Gastrocnemius medialis (tissue), 4 donors: ENCODE measurements at regions not wholly inside any gene's neighbourhood (a gene's known extent, or its start where the extent isn't known, plus 50 kb on each side); places are given as distances from the start of the nearest gene placed in this dataset.
"Not testable (repeated sequence)": the region's sequence is repeated elsewhere in the genome, so short reads cannot be mapped to it uniquely, and the experiment has no call there.

Experiments
- ATAC-seq, 2 donors: fragments of 150-250 bp; one replicate each; pipeline ENCODE4 v1.9.1; 2016
- DNase-seq, 2 donors: peaks; one replicate each; pipeline ENCODE4 v3.0.0-alpha.2; 2019
- H3K27ac ChIP-seq, 4 donors: fragments of 200-600 bp; sonication (generic); 1 replicate in 1 of 4; 2 replicates in 3 of 4; pipeline ENCODE4 v1.5.1; 2016 to 2018; ENCODE audit warnings: mild to moderate bottlenecking in 2 of 4, moderate library complexity in 1 of 4
- H3K27me3 ChIP-seq, 3 donors: fragments of 200-600 bp; sonication (generic) in 2 of 3; 1 replicate in 1 of 3; 2 replicates in 2 of 3; pipeline versions ENCODE4 v1.5.1 to v1.6.0; 2016 to 2019; ENCODE audit warnings: mild to moderate bottlenecking in 1 of 3, moderate library complexity in 1 of 3
- H3K36me3 ChIP-seq, 2 donors: fragments of 200-600 bp; sonication (generic) in 1 of 2; one replicate each; pipeline ENCODE4 v1.5.1; 2017 to 2018
- H3K4me1 ChIP-seq, 2 donors: fragments of 200-600 bp; sonication (generic) in 1 of 2; one replicate each; pipeline ENCODE4 v1.5.1; 2016 to 2017; ENCODE audit warnings: mild to moderate bottlenecking in 2 of 2
- H3K4me3 ChIP-seq, 4 donors: fragments of 200-600 bp; sonication (generic) in 3 of 4; 1 replicate in 1 of 4; 2 replicates in 3 of 4; pipeline ENCODE4 v1.5.1; 2016 to 2019; ENCODE audit warnings: mild to moderate bottlenecking in 2 of 4
- H3K9me3 ChIP-seq, 3 donors: fragments of 200-600 bp; sonication (generic) in 2 of 3; 1 replicate in 1 of 3; 2 replicates in 2 of 3; pipeline ENCODE4 v1.5.1; 2016 to 2019
- POLR2A ChIP-seq, 2 donors: fragments of 450-650 bp; IDR thresholded peaks; one replicate each; pipeline ENCODE4 v1.6.1; 2017; ENCODE audit warnings: antibody characterized with exemption in 2 of 2, mild to moderate bottlenecking in 2 of 2, moderate library complexity in 2 of 2
- in situ Hi-C, 4 donors: fragments of 200-750 bp; cut with MboI; loops; one replicate each; pipeline versions ENCODE4 v1.15.0 to v1.8.0; 2017; ENCODE audit warnings: low sequenced_read_pairs in 4 of 4
- intact Hi-C: fragments of 100-400 bp; cut with DNase I; formaldehyde crosslinking; loops from one replicate; pipeline ENCODE4 v1.15.1; 2023; ENCODE audit warnings: low total_unique reads
- TF ChIP-seq, protein P1 (sequence below), 5 experiments: fragments of 450-650 bp in 3 of 5; fragments of 200-600 bp in 2 of 5; sonication (generic) in 2 of 5; IDR thresholded peaks in 4 of 5; conservative IDR thresholded peaks in 1 of 5; 1 replicate in 4 of 5; 2 replicates in 1 of 5; pipeline ENCODE4 v1.5.1; 2016 to 2019; ENCODE audit warnings: antibody characterized with exemption in 5 of 5, mild to moderate bottlenecking in 3 of 5, moderate library complexity in 3 of 5

DNA sequence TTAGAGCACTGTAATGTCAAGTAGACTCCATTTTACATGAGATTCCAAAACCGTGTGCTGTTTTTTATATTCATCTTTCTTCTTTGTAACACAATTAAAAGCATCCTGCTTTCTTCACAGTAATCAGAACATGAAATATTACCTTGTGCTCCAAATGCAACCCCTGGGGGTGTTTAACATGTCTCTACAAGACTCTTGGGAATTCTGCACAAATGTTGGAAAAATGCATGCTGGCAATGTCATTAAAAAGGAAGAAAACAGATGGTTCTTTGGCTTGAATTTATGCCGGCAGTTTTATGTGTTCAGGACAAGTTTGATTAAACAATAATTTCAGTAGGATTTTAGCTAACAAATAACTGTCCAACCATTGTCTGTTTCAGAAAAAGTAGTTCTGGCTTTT is 159.1 kb downstream of the LIG4 start:
- Histone ChIP-seq H3K4me1 (no peaks in the 10 kb centered on the region), H3K36me3 (no peaks in the 10 kb centered on the region), H3K4me3 (no peak overlapping the region), H3K9me3 (no peaks in the 10 kb centered on the region), H3K27me3 (no peaks in the 10 kb centered on the region), H3K27ac (no peak overlapping the region)
- in situ Hi-C loops (no loop called here), intact Hi-C loops (no loop called here)
- ATAC-seq (no peak), DNase-seq (no peak)
- no peak for TF ChIP-seq POLR2A (IDR thresholded peaks at IDR 0.05)
- TF ChIP-seq, protein P1, sequence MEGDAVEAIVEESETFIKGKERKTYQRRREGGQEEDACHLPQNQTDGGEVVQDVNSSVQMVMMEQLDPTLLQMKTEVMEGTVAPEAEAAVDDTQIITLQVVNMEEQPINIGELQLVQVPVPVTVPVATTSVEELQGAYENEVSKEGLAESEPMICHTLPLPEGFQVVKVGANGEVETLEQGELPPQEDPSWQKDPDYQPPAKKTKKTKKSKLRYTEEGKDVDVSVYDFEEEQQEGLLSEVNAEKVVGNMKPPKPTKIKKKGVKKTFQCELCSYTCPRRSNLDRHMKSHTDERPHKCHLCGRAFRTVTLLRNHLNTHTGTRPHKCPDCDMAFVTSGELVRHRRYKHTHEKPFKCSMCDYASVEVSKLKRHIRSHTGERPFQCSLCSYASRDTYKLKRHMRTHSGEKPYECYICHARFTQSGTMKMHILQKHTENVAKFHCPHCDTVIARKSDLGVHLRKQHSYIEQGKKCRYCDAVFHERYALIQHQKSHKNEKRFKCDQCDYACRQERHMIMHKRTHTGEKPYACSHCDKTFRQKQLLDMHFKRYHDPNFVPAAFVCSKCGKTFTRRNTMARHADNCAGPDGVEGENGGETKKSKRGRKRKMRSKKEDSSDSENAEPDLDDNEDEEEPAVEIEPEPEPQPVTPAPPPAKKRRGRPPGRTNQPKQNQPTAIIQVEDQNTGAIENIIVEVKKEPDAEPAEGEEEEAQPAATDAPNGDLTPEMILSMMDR (IDR thresholded peaks at IDR 0.05 in 4 of 5, conservative IDR thresholded peaks at IDR 0.05 in 1 of 5) = no peak

DNA sequence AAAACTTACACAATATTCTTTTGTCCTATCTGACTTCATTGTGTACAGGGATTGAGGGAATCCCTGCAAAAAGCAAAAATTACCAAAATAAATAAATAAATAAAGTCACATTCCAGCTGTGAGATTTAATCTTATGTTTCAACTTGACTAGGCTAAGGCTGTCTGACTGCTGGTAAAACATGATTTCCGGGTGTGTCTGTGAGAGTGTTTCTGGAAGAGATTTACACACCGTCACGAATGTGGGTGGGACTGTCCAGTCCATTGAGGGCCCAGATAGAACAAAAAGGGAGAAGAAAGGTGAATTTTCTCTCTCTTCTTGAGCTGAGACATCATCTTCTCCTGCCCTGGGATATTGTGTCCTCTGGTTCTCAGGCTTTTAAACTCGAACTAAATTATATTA is 166.1 kb downstream of the LIG4 start:
- ATAC-seq (no peak), DNase-seq (no peak)
- Histone ChIP-seq H3K4me3 (no peak overlapping the region), H3K27me3 (no peaks in the 10 kb centered on the region), H3K9me3 (no peaks in the 10 kb centered on the region), H3K27ac (no peak overlapping the region), H3K36me3 (no peaks in the 10 kb centered on the region), H3K4me1 (no peaks in the 10 kb centered on the region)
- in situ Hi-C loops = no loop called here
- intact Hi-C loops = no loop called here
- no peak for TF ChIP-seq POLR2A (IDR thresholded peaks at IDR 0.05)
- TF ChIP-seq, protein P1 (IDR thresholded peaks at IDR 0.05 in 4 of 5, conservative IDR thresholded peaks at IDR 0.05 in 1 of 5) = no peak

DNA sequence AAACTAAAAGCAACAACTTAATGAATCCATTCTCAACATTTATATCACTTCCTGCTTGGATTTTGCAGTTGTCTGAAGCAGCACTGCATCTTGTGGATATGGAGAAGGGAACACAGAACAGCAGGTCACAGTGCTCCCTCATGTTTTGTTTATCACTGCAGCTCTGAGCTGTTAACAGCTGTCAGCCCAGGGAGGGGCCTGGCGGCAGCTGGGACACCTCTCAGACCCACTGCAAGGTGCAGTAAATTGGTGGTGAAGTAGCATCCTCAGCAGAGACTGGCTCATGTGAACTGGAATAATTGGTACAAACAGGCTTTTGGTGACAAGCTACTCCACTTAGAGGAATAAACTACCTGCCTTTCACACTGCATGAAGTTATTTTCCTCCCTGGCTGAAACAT is 170.4 kb downstream of the LIG4 start:
- in situ Hi-C loops (no loop called here), intact Hi-C loops (no loop called here)
- TF ChIP-seq, protein P1 (IDR thresholded peaks at IDR 0.05 in 4 of 5, conservative IDR thresholded peaks at IDR 0.05 in 1 of 5) = no peak
- TF ChIP-seq POLR2A (IDR thresholded peaks at IDR 0.05) = no peak
- ATAC-seq = no peak
- no peak for DNase-seq
- Histone ChIP-seq H3K4me1 (no peaks in the 10 kb centered on the region), H3K27ac (no peak overlapping the region), H3K27me3 (no peaks in the 10 kb centered on the region), H3K4me3 (no peak overlapping the region), H3K9me3 (no peaks in the 10 kb centered on the region), H3K36me3 (no peaks in the 10 kb centered on the region)

DNA sequence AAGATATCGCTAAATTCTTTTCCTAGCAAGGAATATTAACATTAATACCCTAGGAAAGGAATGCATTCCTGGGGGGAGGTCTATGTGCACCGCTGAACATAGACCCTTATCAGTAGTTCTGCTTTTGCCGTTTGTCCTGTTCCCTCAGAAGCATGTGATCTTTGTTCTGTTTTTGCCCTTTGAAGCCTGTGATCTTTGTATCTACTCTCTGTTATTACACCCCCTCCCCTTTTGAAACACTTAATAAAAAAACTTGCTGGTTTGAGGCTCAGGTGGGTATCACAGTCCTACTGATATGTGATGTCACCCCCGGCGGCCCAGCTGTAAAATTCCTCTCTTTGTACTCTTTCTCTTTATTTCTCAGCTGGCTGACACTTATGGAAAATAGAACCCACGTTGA is 172.5 kb downstream of the LIG4 start:
- H3K27me3 ChIP-seq, DNase-seq, H3K9me3 ChIP-seq, H3K4me1 ChIP-seq, intact Hi-C loops, in situ Hi-C loops, H3K4me3 ChIP-seq, H3K27ac ChIP-seq, H3K36me3 ChIP-seq, ATAC-seq: not testable (repeated sequence)

DNA sequence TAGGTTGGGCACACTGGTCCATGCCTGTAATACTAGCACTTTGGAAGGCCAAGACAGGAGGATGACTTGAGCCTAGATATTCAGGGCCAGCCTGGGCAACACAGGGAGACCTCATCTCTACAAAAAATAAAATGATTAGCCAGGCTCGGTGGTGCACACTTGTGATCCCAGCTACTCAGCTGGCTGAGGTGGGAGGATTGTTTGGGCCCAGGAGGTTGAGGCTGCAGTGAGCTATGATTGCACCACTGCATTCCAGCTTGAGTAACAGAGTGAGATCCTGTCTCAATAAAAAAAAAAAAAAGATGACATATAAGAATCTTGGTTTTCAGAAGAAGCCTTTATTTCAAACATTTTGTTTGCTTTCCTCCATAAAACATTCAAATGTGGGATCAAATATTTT is 178.0 kb downstream of the LIG4 start:
- H3K9me3 ChIP-seq = no peaks in the 10 kb centered on the region
- in situ Hi-C loops (no loop called here), intact Hi-C loops (no loop called here)
- ATAC-seq (no peak), DNase-seq (no peak)
- H3K27ac ChIP-seq = no peak overlapping the region
- no peaks in the 10 kb centered on the region for H3K4me1 ChIP-seq
- no peaks in the 10 kb centered on the region for H3K27me3 ChIP-seq
- no peak overlapping the region for H3K4me3 ChIP-seq
- TF ChIP-seq POLR2A (IDR thresholded peaks at IDR 0.05) = no peak
- TF ChIP-seq, protein P1 (IDR thresholded peaks at IDR 0.05 in 4 of 5, conservative IDR thresholded peaks at IDR 0.05 in 1 of 5) = no peak
- no peaks in the 10 kb centered on the region for H3K36me3 ChIP-seq
